ENCODE measurements at regions not wholly inside any gene's neighbourhood (a gene's known extent, or its start where the extent isn't known, plus 50 kb on each side); places are given as distances from the start of the nearest gene placed in this dataset.

DNA sequence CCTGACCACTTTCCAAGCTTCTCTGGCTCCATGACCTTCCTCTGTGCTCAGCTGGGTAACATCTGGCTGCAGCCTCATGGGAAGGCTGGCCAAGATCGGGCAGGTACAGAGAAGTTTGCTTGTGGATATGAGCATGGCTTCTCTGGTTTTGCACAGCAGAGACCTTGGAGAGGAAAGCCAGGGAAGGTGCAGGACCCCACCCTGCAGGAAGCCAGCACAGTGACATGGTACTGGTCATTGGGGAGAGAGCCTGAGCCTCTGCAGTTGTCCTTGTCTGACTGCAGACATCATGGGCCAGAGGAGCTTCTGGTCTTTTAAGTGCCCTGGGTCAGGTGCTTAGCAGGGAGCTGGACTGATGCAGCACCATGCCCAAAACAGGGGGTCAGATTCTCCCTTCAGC lies 70.6 kb upstream of the LEP start:
- TF ChIP-seq EZH2 (IDR thresholded peaks at IDR 0.05; ENCODE audit: borderline replicate concordance, low read length) = no peak
- TF ChIP-seq, protein P1, sequence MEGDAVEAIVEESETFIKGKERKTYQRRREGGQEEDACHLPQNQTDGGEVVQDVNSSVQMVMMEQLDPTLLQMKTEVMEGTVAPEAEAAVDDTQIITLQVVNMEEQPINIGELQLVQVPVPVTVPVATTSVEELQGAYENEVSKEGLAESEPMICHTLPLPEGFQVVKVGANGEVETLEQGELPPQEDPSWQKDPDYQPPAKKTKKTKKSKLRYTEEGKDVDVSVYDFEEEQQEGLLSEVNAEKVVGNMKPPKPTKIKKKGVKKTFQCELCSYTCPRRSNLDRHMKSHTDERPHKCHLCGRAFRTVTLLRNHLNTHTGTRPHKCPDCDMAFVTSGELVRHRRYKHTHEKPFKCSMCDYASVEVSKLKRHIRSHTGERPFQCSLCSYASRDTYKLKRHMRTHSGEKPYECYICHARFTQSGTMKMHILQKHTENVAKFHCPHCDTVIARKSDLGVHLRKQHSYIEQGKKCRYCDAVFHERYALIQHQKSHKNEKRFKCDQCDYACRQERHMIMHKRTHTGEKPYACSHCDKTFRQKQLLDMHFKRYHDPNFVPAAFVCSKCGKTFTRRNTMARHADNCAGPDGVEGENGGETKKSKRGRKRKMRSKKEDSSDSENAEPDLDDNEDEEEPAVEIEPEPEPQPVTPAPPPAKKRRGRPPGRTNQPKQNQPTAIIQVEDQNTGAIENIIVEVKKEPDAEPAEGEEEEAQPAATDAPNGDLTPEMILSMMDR (IDR thresholded peaks at IDR 0.05; ENCODE audit: low read length) = no peak

Measured in OCI-LY1 (cell line).